HCT116 (cell line): ENCODE measurements at regions not wholly inside any gene's neighbourhood (a gene's known extent, or its start where the extent isn't known, plus 50 kb on each side); places are given as distances from the start of the nearest gene placed in this dataset.

Experiments
- ATAC-seq: fragments of 200-7000 bp; cut with Tn5 transposase; 2 replicates; pipeline ENCODE4 v1.9.1; 2020; ENCODE audit warnings: mild to moderate bottlenecking, moderate library complexity
- BruUV-seq: library from RNA; stranded (reverse); fragments of 400-500 nt; replicated peaks from 2 replicates; lab custom pipeline; 2021; lab: Mats Ljungman, UMichigan
- CTCF ChIA-PET: fragments of 300-600 bp; sonication (Branson Sonifier 250); formaldehyde crosslinking; loops from one replicate; lab custom pipeline; 2021; ENCODE audit warnings: antibody characterized with exemption; lab: Charles Lee
- POLR2A ChIA-PET: fragments of 300-600, 350-600 bp; sonication (Branson Sonifier 250); formaldehyde crosslinking; loops from one replicate; lab custom pipeline; 2021; ENCODE audit warnings: antibody characterized with exemption; lab: Charles Lee
- RAD21 ChIA-PET, 2 experiments: fragments of 300-600 bp; sonication (Branson Sonifier 250); formaldehyde crosslinking; loops; one replicate each; lab custom pipeline; 2023; ENCODE audit warnings: low total read pairs in 2 of 2; ENCODE audit not compliant: uncharacterized antibody in 2 of 2, unreplicated experiment in 2 of 2, low non-redundant PET in 1 of 2; lab: Charles Lee
- DNase-seq: peaks from one replicate; pipeline ENCODE4 v3.0.0-alpha.2; 2010; ENCODE audit warnings: low read depth, low spot score
- H2AFZ ChIP-seq: fragments of 200-600 bp; shearing (Covaris generic), sonication (generic); 2 replicates; pipeline ENCODE4 v1.6.1; 2017; ENCODE audit warnings: low read depth, mixed run types, mixed read lengths, antibody characterized with exemption, low read length; ENCODE audit not compliant: poor library complexity, severe bottlenecking
- H3K27ac ChIP-seq: 2 replicates; pipeline ENCODE4 v1.5.1; 2012; ENCODE audit warnings: low read depth, low read length
- H3K27me3 ChIP-seq: fragments of 200-600 bp; sonication (generic); 2 replicates; pipeline ENCODE4 v1.6.1; 2016; ENCODE audit warnings: mixed run types, low read length, mixed read lengths; ENCODE audit not compliant: insufficient read depth
- H3K36me3 ChIP-seq, 2 experiments: fragments of 200-500 bp in 1 of 2; fragments of 200-600 bp in 1 of 2; sonication (Bioruptor generic) in 1 of 2; sonication (generic) in 1 of 2; 2 replicates each; pipeline versions ENCODE4 v1.5.1 to v1.6.1; 2014 to 2016; ENCODE audit warnings: low read length in 2 of 2, inconsistent platforms in 1 of 2, mixed read lengths in 1 of 2, mixed run types in 1 of 2; ENCODE audit not compliant: insufficient read depth in 2 of 2, control insufficient read depth in 1 of 2
- H3K4me1 ChIP-seq, 2 experiments: fragments of 200-600 bp in 1 of 2; sonication (generic) in 1 of 2; 2 replicates each; pipeline versions ENCODE4 v1.5.1 to v1.6.1; 2012 to 2017; ENCODE audit warnings: low read length in 2 of 2, inconsistent platforms in 1 of 2, mild to moderate bottlenecking in 1 of 2, mixed read lengths in 1 of 2, mixed run types in 1 of 2, moderate library complexity in 1 of 2; ENCODE audit not compliant: insufficient read depth in 2 of 2, control insufficient read depth in 1 of 2
- H3K4me2 ChIP-seq: fragments of 200-600 bp; sonication (generic); 2 replicates; pipeline ENCODE4 v1.6.1; 2017; ENCODE audit warnings: mixed run types, low read length, mixed read lengths
- H3K4me3 ChIP-seq, 2 experiments: fragments of 200-600 bp in 1 of 2; sonication (generic) in 1 of 2; replicated peaks in 1 of 2; 2 replicates each; pipeline ENCODE4 v1.5.1; 2011 to 2016; ENCODE audit warnings: low read length in 2 of 2, control low read depth in 1 of 2, low read depth in 1 of 2, mild to moderate bottlenecking in 1 of 2, mixed read lengths in 1 of 2, mixed run types in 1 of 2
- H3K79me2 ChIP-seq: fragments of 200-600 bp; sonication (generic); 2 replicates; pipeline ENCODE4 v1.6.1; 2017; ENCODE audit warnings: mild to moderate bottlenecking, mixed run types, low read length, moderate library complexity, mixed read lengths; ENCODE audit not compliant: insufficient read depth
- H3K9ac ChIP-seq: fragments of 200-600 bp; sonication (generic); 2 replicates; pipeline ENCODE4 v1.6.1; 2016; ENCODE audit warnings: low read length, mixed read lengths
- H3K9me2 ChIP-seq: fragments of 200-600 bp; sonication (generic), shearing (Covaris generic); 2 replicates; pipeline ENCODE4 v1.6.1; 2017; ENCODE audit warnings: mixed run types, mild to moderate bottlenecking, moderate library complexity; ENCODE audit not compliant: insufficient read depth
- H3K9me3 ChIP-seq, 2 experiments: fragments of 200-500 bp in 1 of 2; fragments of 200-600 bp in 1 of 2; sonication (Bioruptor generic) in 1 of 2; sonication (generic) in 1 of 2; 2 replicates each; pipeline ENCODE4 v1.6.1; 2014 to 2017; ENCODE audit warnings: low read length in 2 of 2, mixed read lengths in 2 of 2, inconsistent platforms in 1 of 2, low read depth in 1 of 2, mild to moderate bottlenecking in 1 of 2, mixed run types in 1 of 2, moderate library complexity in 1 of 2; ENCODE audit not compliant: control insufficient read depth in 1 of 2, insufficient read depth in 1 of 2
- H4K20me1 ChIP-seq: fragments of 200-600 bp; sonication (generic), shearing (Covaris generic); 2 replicates; pipeline ENCODE4 v1.6.1; 2017; ENCODE audit warnings: mixed run types, mild to moderate bottlenecking, moderate library complexity; ENCODE audit not compliant: insufficient read depth
- FOSL1 ChIP-seq: IDR thresholded peaks from 2 replicates; pipeline ENCODE4 v1.6.1; 2012; ENCODE audit warnings: low read depth
- SRF ChIP-seq: IDR thresholded peaks from 2 replicates; pipeline ENCODE4 v1.6.1; 2012; ENCODE audit warnings: low read depth
- ZNF274 ChIP-seq: fragments of 200-500 bp; sonication (Bioruptor generic); IDR thresholded peaks from 2 replicates; pipeline ENCODE4 v1.6.1; 2014; ENCODE audit warnings: mild to moderate bottlenecking, low read depth, low read length, inconsistent platforms
- intact Hi-C: fragments of 100-400 bp; cut with micrococcal nuclease; formaldehyde crosslinking; loops from 2 replicates; pipeline ENCODE4 v1.10.0; 2022
- TF ChIP-seq, protein P1 (sequence below): IDR thresholded peaks from 2 replicates; pipeline ENCODE4 v1.6.1; 2012; ENCODE audit warnings: low read depth
- TF ChIP-seq, protein P2 (sequence below), 3 experiments: fragments of 200-600 bp in 1 of 3; sonication (generic) in 1 of 3; IDR thresholded peaks in 2 of 3; conservative IDR thresholded peaks in 1 of 3; 2 replicates each; pipeline ENCODE4 v1.5.1; 2012 to 2017; ENCODE audit warnings: low read depth in 2 of 3, low read length in 2 of 3, antibody characterized with exemption in 1 of 3, borderline replicate concordance in 1 of 3, control low read depth in 1 of 3, mild to moderate bottlenecking in 1 of 3, mixed read lengths in 1 of 3, mixed run types in 1 of 3, moderate library complexity in 1 of 3; ENCODE audit not compliant: insufficient read depth in 1 of 3

GRCh38 chr1:4596486-4596885, 57.9 kb upstream of the AJAP1 start:
- Histone ChIP-seq H3K9ac (no peak overlapping the region), H3K27me3 (no peaks in the 10 kb centered on the region), H2AFZ (no peak overlapping the region), H3K9me3 (no peaks in the 10 kb centered on the region), H3K36me3 (no peaks in the 10 kb centered on the region), H3K79me2 (no peaks in the 10 kb centered on the region), H3K4me1 (no peaks in the 10 kb centered on the region), H3K4me2 (no peak overlapping the region), H3K9me2 (no peaks in the 10 kb centered on the region), H4K20me1 (no peaks in the 10 kb centered on the region), H3K4me3 (no peak overlapping the region), H3K27ac (no peak overlapping the region)
- RAD21 ChIA-PET, result no interaction called here
- BruUV-seq, result no TSS peak
- no peak for ATAC-seq
- intact Hi-C loops, result no loop called here
- no peak for DNase-seq
- POLR2A ChIA-PET, result no interaction called here
- TF ChIP-seq, protein P1, sequence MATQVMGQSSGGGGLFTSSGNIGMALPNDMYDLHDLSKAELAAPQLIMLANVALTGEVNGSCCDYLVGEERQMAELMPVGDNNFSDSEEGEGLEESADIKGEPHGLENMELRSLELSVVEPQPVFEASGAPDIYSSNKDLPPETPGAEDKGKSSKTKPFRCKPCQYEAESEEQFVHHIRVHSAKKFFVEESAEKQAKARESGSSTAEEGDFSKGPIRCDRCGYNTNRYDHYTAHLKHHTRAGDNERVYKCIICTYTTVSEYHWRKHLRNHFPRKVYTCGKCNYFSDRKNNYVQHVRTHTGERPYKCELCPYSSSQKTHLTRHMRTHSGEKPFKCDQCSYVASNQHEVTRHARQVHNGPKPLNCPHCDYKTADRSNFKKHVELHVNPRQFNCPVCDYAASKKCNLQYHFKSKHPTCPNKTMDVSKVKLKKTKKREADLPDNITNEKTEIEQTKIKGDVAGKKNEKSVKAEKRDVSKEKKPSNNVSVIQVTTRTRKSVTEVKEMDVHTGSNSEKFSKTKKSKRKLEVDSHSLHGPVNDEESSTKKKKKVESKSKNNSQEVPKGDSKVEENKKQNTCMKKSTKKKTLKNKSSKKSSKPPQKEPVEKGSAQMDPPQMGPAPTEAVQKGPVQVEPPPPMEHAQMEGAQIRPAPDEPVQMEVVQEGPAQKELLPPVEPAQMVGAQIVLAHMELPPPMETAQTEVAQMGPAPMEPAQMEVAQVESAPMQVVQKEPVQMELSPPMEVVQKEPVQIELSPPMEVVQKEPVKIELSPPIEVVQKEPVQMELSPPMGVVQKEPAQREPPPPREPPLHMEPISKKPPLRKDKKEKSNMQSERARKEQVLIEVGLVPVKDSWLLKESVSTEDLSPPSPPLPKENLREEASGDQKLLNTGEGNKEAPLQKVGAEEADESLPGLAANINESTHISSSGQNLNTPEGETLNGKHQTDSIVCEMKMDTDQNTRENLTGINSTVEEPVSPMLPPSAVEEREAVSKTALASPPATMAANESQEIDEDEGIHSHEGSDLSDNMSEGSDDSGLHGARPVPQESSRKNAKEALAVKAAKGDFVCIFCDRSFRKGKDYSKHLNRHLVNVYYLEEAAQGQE, result no peak
- TF ChIP-seq SRF (no peak), ZNF274 (no peak), FOSL1 (no peak)
- TF ChIP-seq, protein P2, sequence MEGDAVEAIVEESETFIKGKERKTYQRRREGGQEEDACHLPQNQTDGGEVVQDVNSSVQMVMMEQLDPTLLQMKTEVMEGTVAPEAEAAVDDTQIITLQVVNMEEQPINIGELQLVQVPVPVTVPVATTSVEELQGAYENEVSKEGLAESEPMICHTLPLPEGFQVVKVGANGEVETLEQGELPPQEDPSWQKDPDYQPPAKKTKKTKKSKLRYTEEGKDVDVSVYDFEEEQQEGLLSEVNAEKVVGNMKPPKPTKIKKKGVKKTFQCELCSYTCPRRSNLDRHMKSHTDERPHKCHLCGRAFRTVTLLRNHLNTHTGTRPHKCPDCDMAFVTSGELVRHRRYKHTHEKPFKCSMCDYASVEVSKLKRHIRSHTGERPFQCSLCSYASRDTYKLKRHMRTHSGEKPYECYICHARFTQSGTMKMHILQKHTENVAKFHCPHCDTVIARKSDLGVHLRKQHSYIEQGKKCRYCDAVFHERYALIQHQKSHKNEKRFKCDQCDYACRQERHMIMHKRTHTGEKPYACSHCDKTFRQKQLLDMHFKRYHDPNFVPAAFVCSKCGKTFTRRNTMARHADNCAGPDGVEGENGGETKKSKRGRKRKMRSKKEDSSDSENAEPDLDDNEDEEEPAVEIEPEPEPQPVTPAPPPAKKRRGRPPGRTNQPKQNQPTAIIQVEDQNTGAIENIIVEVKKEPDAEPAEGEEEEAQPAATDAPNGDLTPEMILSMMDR (IDR thresholded peaks at IDR 0.05 in 2 of 3, conservative IDR thresholded peaks at IDR 0.05 in 1 of 3; ENCODE audit: borderline replicate concordance in 1 of 3, insufficient read depth in 1 of 3, low read depth in 2 of 3, low read length in 2 of 3), result no peak
- CTCF ChIA-PET, result no interaction called here
